HEK293T (cell line): ENCODE measurements at regions not wholly inside any gene's neighbourhood (a gene's known extent, or its start where the extent isn't known, plus 50 kb on each side); places are given as distances from the start of the nearest gene placed in this dataset.

Experiments used
- CTCF ChIA-PET: fragments of 350-600 bp; formaldehyde crosslinking; extraction: SDS; loops from one replicate; lab custom pipeline; 2021; ENCODE audit warnings: antibody characterized with exemption, inconsistent platforms; lab: Yijun Ruan, JAX
- POLR2A ChIA-PET: fragments of 350-600 bp; formaldehyde crosslinking; extraction: SDS; loops from one replicate; lab custom pipeline; 2020; ENCODE audit warnings: antibody characterized with exemption, inconsistent platforms; lab: Yijun Ruan, JAX
- DNase-seq: peaks from one replicate; pipeline ENCODE4 v3.0.0; 2012; ENCODE audit warnings: mixed read lengths; ENCODE audit errors: extremely low spot score
- ARNT ChIP-seq: fragments of 450-650 bp; IDR thresholded peaks from 2 replicates; pipeline ENCODE4 v1.6.1; 2017; ENCODE audit warnings: mild to moderate bottlenecking
- BHLHE40 ChIP-seq: fragments of 450-650 bp; IDR thresholded peaks from 2 replicates; pipeline ENCODE4 v1.6.1; 2016; ENCODE audit warnings: mild to moderate bottlenecking, moderate library complexity, borderline replicate concordance
- CTBP1 ChIP-seq: fragments of 450-650 bp; IDR thresholded peaks from 2 replicates; pipeline ENCODE4 v1.6.1; 2016; ENCODE audit warnings: borderline replicate concordance
- ELF4 ChIP-seq: fragments of 450-650 bp; IDR thresholded peaks from 2 replicates; pipeline ENCODE4 v1.6.1; 2017; ENCODE audit warnings: antibody characterized with exemption
- FOXA1 ChIP-seq: fragments of 450-650 bp; IDR thresholded peaks from 2 replicates; pipeline ENCODE4 v1.6.1; 2016; ENCODE audit warnings: mild to moderate bottlenecking
- FOXK2 ChIP-seq: fragments of 450-650 bp; IDR thresholded peaks from 2 replicates; pipeline ENCODE4 v1.6.1; 2016; ENCODE audit warnings: mild to moderate bottlenecking
- FOXM1 ChIP-seq: fragments of 450-650 bp; IDR thresholded peaks from 2 replicates; pipeline ENCODE4 v1.6.1; 2017; ENCODE audit warnings: mild to moderate bottlenecking, borderline replicate concordance
- HDGF ChIP-seq: fragments of 450-650 bp; IDR thresholded peaks from 2 replicates; pipeline ENCODE4 v1.6.1; 2017; ENCODE audit warnings: antibody characterized with exemption, borderline replicate concordance
- L3MBTL2 ChIP-seq: fragments of 450-650 bp; conservative IDR thresholded peaks from 2 replicates; pipeline ENCODE4 v1.6.1; 2016; ENCODE audit warnings: mild to moderate bottlenecking
- LEF1 ChIP-seq: fragments of 450-650 bp; IDR thresholded peaks from 2 replicates; pipeline ENCODE4 v1.6.1; 2017; ENCODE audit warnings: mild to moderate bottlenecking, borderline replicate concordance
- NFRKB ChIP-seq: fragments of 450-650 bp; IDR thresholded peaks from 2 replicates; pipeline ENCODE4 v1.6.1; 2016; ENCODE audit warnings: mild to moderate bottlenecking, moderate library complexity
- PKNOX1 ChIP-seq: fragments of 450-650 bp; IDR thresholded peaks from 2 replicates; pipeline ENCODE4 v1.6.1; 2016
- SP1 ChIP-seq: fragments of 450-650 bp; IDR thresholded peaks from 2 replicates; pipeline ENCODE4 v1.6.1; 2017
- SUZ12 ChIP-seq: fragments of 450-650 bp; IDR thresholded peaks from 2 replicates; pipeline ENCODE4 v1.6.1; 2016; ENCODE audit warnings: mild to moderate bottlenecking
- TARDBP ChIP-seq: fragments of 450-650 bp; IDR thresholded peaks from 2 replicates; pipeline ENCODE4 v1.6.1; 2016
- ZNF384 ChIP-seq: fragments of 450-650 bp; IDR thresholded peaks from 2 replicates; pipeline ENCODE4 v1.6.1; 2016

- CTCF ChIA-PET: no interaction called here
Observed at GRCh38 chr21:14879458-14879857, 185.3 kb downstream of the NRIP1 start.

GRCh38 chr21:14878971-14879370 is 185.8 kb downstream of the NRIP1 start:
- DNase-seq: no peak
- ChIA-PET POLR2A (no interaction called here), CTCF (no interaction called here)
- no peak for TF ChIP-seq CTBP1
- TF ChIP-seq FOXA1: no peak
- no peak for TF ChIP-seq PKNOX1
- no peak for TF ChIP-seq ELF4
- no peak for TF ChIP-seq SP1
- TF ChIP-seq FOXK2: no peak
- no peak for TF ChIP-seq ARNT
- TF ChIP-seq L3MBTL2: no peak
- no peak for TF ChIP-seq BHLHE40
- no peak for TF ChIP-seq NFRKB
- no peak for TF ChIP-seq FOXM1
- no peak for TF ChIP-seq LEF1
- TF ChIP-seq TARDBP: no peak
- no peak for TF ChIP-seq HDGF
- TF ChIP-seq ZNF384: no peak
- no peak for TF ChIP-seq SUZ12

More at GRCh38 chr21:14879458-14879857, 185.3 kb downstream of the NRIP1 start:
- DNase-seq: no peak
- POLR2A ChIA-PET: no interaction called here
- no peak for TF ChIP-seq ARNT
- no peak for TF ChIP-seq NFRKB
- no peak for TF ChIP-seq SP1
- no peak for TF ChIP-seq HDGF
- no peak for TF ChIP-seq ELF4
- no peak for TF ChIP-seq ZNF384
- TF ChIP-seq BHLHE40: no peak
- TF ChIP-seq CTBP1: no peak
- TF ChIP-seq FOXM1: no peak
- no peak for TF ChIP-seq L3MBTL2
- TF ChIP-seq LEF1: no peak

- CTCF ChIA-PET: no interaction called here
- TF ChIP-seq SUZ12 (no peak), BHLHE40 (no peak), LEF1 (no peak), CTBP1 (no peak), TARDBP (no peak), FOXK2 (no peak), ARNT (no peak), HDGF (no peak), L3MBTL2 (no peak), PKNOX1 (no peak), FOXA1 (no peak), ELF4 (no peak), SP1 (no peak)
- POLR2A ChIA-PET: no interaction called here
- DNase-seq: no peak
Observed at GRCh38 chr21:14877581-14878228, 187.1 kb downstream of the NRIP1 start.

GRCh38 chr21:14876524-14876840 is 188.3 kb downstream of the NRIP1 start:
- POLR2A ChIA-PET: no interaction called here
- CTCF ChIA-PET: interaction anchor here (1.0 kb wide), 1 partner anchor 12 kb away, joined by 3 read pairs; no protein-coding TSS in a partner anchor
- no peak for TF ChIP-seq HDGF
- no peak for TF ChIP-seq PKNOX1
- TF ChIP-seq ELF4: no peak
- TF ChIP-seq NFRKB: no peak
- no peak for TF ChIP-seq SP1
- TF ChIP-seq FOXM1: no peak
- DNase-seq: no peak

- POLR2A ChIA-PET: no interaction called here
- DNase-seq: no peak
Observed at GRCh38 chr21:14875704-14876523, 188.9 kb downstream of the NRIP1 start.

GRCh38 chr21:14875186-14875585 is 189.6 kb downstream of the NRIP1 start:
- CTCF ChIA-PET: no interaction called here
- TF ChIP-seq CTBP1: no peak
- no peak for TF ChIP-seq ARNT
- no peak for TF ChIP-seq LEF1
- TF ChIP-seq TARDBP: no peak
- no peak for TF ChIP-seq FOXM1
- TF ChIP-seq ELF4: no peak
- TF ChIP-seq ZNF384: no peak
- TF ChIP-seq L3MBTL2: no peak
- TF ChIP-seq PKNOX1: no peak
- TF ChIP-seq HDGF: no peak
- DNase-seq: no peak
- POLR2A ChIA-PET: no interaction called here

More at GRCh38 chr21:14875704-14876523, 188.9 kb downstream of the NRIP1 start:
- CTCF ChIA-PET: interaction anchor here (1.0 kb wide), 1 partner anchor 12 kb away, joined by 3 read pairs; no protein-coding TSS in a partner anchor
- TF ChIP-seq TARDBP (no peak), FOXK2 (no peak), FOXM1 (no peak), BHLHE40 (no peak)
